ENCODE measurements at regions not wholly inside any gene's neighbourhood (a gene's known extent, or its start where the extent isn't known, plus 50 kb on each side); places are given as distances from the start of the nearest gene placed in this dataset.

- TF ChIP-seq, protein P1, sequence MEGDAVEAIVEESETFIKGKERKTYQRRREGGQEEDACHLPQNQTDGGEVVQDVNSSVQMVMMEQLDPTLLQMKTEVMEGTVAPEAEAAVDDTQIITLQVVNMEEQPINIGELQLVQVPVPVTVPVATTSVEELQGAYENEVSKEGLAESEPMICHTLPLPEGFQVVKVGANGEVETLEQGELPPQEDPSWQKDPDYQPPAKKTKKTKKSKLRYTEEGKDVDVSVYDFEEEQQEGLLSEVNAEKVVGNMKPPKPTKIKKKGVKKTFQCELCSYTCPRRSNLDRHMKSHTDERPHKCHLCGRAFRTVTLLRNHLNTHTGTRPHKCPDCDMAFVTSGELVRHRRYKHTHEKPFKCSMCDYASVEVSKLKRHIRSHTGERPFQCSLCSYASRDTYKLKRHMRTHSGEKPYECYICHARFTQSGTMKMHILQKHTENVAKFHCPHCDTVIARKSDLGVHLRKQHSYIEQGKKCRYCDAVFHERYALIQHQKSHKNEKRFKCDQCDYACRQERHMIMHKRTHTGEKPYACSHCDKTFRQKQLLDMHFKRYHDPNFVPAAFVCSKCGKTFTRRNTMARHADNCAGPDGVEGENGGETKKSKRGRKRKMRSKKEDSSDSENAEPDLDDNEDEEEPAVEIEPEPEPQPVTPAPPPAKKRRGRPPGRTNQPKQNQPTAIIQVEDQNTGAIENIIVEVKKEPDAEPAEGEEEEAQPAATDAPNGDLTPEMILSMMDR (conservative IDR thresholded peaks at IDR 0.05): no peak
- TF ChIP-seq EZH2 (IDR thresholded peaks at IDR 0.05; ENCODE audit: low read depth): no peak
Measured at GRCh38 chr14:47739541-47739940, 64.1 kb upstream of the MDGA2 start.

Data from PC-9 (cell line).